Keratinocyte (primary cell): ENCODE measurements at regions not wholly inside any gene's neighbourhood (a gene's known extent, or its start where the extent isn't known, plus 50 kb on each side); places are given as distances from the start of the nearest gene placed in this dataset.

Experiments
- DNase-seq: peaks from one replicate; pipeline ENCODE4 v3.0.0-alpha.2; 2011; ENCODE audit warnings: low read depth, missing footprints, low spot score
- FAIRE-seq: peaks from 2 replicates; lab custom pipeline; 2011; peaks lifted over from hg19 to GRCh38; lab: Jason Lieb, UNC
- H2AFZ ChIP-seq: 2 replicates; pipeline ENCODE4 v1.6.0; 2012; ENCODE audit warnings: low read length, control low read depth, inconsistent platforms; ENCODE audit not compliant: control insufficient read depth
- H3K27ac ChIP-seq: 2 replicates; pipeline ENCODE4 v1.5.1; 2011; ENCODE audit warnings: low read length; ENCODE audit not compliant: control insufficient read depth, insufficient read depth
- H3K27me3 ChIP-seq: 3 replicates; pipeline ENCODE4 v1.6.0; 2011; ENCODE audit warnings: low read length; ENCODE audit not compliant: control insufficient read depth, insufficient read depth; ENCODE audit errors: extremely low read depth
- H3K36me3 ChIP-seq, 2 experiments: 2 replicates in 1 of 2; 3 replicates in 1 of 2; pipeline ENCODE4 v1.5.1; 2011; ENCODE audit warnings: low read length in 2 of 2, mild to moderate bottlenecking in 1 of 2; ENCODE audit not compliant: control insufficient read depth in 2 of 2, insufficient read depth in 2 of 2; ENCODE audit errors: extremely low read depth in 1 of 2
- H3K4me1 ChIP-seq: 3 replicates; pipeline ENCODE4 v1.5.1; 2011; ENCODE audit warnings: low read length; ENCODE audit not compliant: control insufficient read depth, insufficient read depth; ENCODE audit errors: extremely low read depth
- H3K4me2 ChIP-seq: 3 replicates; pipeline ENCODE4 v1.6.0; 2011; ENCODE audit warnings: low read depth, low read length; ENCODE audit not compliant: control insufficient read depth, insufficient read depth; ENCODE audit errors: extremely low read depth
- H3K4me3 ChIP-seq, 3 experiments: fragments of 200-600 bp in 1 of 3; sonication (generic) in 1 of 3; 2 replicates in 2 of 3; 3 replicates in 1 of 3; pipeline ENCODE4 v1.5.1; 2011 to 2016; ENCODE audit warnings: low read length in 3 of 3, mild to moderate bottlenecking in 3 of 3, control low read depth in 2 of 3, inconsistent platforms in 1 of 3, low read depth in 1 of 3, mixed read lengths in 1 of 3, mixed run types in 1 of 3, moderate library complexity in 1 of 3; ENCODE audit not compliant: control insufficient read depth in 2 of 3, insufficient read depth in 2 of 3; ENCODE audit errors: extremely low read depth in 1 of 3
- H3K79me2 ChIP-seq: 2 replicates; pipeline ENCODE4 v1.6.0; 2012; ENCODE audit warnings: low read length; ENCODE audit not compliant: control insufficient read depth, insufficient read depth
- H3K9ac ChIP-seq: 3 replicates; pipeline ENCODE4 v1.6.0; 2011; ENCODE audit warnings: low read length; ENCODE audit not compliant: control insufficient read depth, insufficient read depth; ENCODE audit errors: extremely low read depth
- H3K9me1 ChIP-seq: 3 replicates; pipeline ENCODE4 v1.6.0; 2011; ENCODE audit warnings: low read length; ENCODE audit not compliant: control insufficient read depth, insufficient read depth; ENCODE audit errors: extremely low read depth
- H3K9me3 ChIP-seq: 2 replicates; pipeline ENCODE4 v1.5.1; 2012; ENCODE audit warnings: low read depth, low read length; ENCODE audit not compliant: control insufficient read depth
- H4K20me1 ChIP-seq: 3 replicates; pipeline ENCODE4 v1.6.0; 2011; ENCODE audit warnings: low read length; ENCODE audit not compliant: control insufficient read depth, insufficient read depth; ENCODE audit errors: extremely low read depth
- EZH2 ChIP-seq: IDR thresholded peaks from one replicate; pipeline ENCODE4 v1.6.1; 2012; ENCODE audit warnings: inconsistent platforms, mild to moderate bottlenecking, low read length, moderate library complexity
- dilution Hi-C: fragments of 300-500 bp; cut with MboI; formaldehyde crosslinking; loops from one replicate; pipeline ENCODE4 v1.7.0; 2020; ENCODE audit warnings: low sequenced_read_pairs; ENCODE audit not compliant: extremely low pct_ligation_motif_present
- TF ChIP-seq, protein P1 (sequence below), 3 experiments: IDR thresholded peaks in 1 of 3; conservative IDR thresholded peaks in 1 of 3; optimal IDR thresholded peaks in 1 of 3; 2 replicates in 2 of 3; 3 replicates in 1 of 3; pipeline versions ENCODE3 to v1.5.1; 2011; ENCODE audit warnings: low read length in 3 of 3, mild to moderate bottlenecking in 3 of 3, moderate library complexity in 2 of 3, control low read depth in 1 of 3, inconsistent platforms in 1 of 3; ENCODE audit not compliant: insufficient read depth in 2 of 3; ENCODE audit errors: extremely low read depth in 1 of 3

DNA sequence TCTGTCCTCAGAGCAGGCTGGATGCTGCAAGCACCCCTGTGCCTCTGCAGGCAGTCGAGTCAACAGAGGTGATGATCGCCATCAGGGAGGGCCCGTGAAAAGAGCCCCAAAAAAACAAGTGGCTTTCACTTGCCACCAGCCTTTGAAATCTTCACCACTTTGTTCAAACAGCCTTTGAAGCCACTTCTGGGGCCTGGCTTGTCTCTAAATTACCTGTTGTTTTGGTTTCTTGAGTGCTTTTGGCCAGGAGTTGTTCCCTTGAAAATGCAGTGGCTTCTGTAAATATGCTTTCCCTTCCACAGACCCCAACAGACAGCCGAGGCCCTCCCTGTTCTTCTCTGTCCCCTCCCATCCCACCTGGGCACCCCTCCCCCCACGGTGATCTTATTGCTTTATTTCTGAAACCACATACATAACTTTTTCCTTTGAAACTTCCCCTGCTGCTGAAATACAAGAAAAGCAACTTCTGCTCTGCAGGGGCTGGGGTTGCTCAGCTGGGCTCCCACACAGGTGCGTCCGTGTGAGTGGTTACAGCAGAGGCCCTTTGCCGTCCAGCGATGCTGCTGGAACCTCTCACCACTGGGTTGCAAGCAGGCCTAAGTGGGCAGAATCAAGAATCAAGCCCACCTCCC, 283.8 kb upstream of the SHH start:
- Histone ChIP-seq H3K9me1 (no peaks in the 10 kb centered on the region), H3K4me3 (no peak overlapping the region), H2AFZ (no peak overlapping the region), H4K20me1 (no peaks in the 10 kb centered on the region), H3K9me3 (peaks cover 5% of the 10 kb centered on the region), H3K4me2 (no peak overlapping the region), H3K27me3 (no peaks in the 10 kb centered on the region), H3K36me3 (no peaks in the 10 kb centered on the region), H3K27ac (no peak overlapping the region), H3K9ac (no peak overlapping the region), H3K4me1 (no peaks in the 10 kb centered on the region), H3K79me2 (no peaks in the 10 kb centered on the region)
- FAIRE-seq (no peak), DNase-seq (no peak)
- dilution Hi-C loops = no loop called here
- TF ChIP-seq, protein P1, sequence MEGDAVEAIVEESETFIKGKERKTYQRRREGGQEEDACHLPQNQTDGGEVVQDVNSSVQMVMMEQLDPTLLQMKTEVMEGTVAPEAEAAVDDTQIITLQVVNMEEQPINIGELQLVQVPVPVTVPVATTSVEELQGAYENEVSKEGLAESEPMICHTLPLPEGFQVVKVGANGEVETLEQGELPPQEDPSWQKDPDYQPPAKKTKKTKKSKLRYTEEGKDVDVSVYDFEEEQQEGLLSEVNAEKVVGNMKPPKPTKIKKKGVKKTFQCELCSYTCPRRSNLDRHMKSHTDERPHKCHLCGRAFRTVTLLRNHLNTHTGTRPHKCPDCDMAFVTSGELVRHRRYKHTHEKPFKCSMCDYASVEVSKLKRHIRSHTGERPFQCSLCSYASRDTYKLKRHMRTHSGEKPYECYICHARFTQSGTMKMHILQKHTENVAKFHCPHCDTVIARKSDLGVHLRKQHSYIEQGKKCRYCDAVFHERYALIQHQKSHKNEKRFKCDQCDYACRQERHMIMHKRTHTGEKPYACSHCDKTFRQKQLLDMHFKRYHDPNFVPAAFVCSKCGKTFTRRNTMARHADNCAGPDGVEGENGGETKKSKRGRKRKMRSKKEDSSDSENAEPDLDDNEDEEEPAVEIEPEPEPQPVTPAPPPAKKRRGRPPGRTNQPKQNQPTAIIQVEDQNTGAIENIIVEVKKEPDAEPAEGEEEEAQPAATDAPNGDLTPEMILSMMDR (optimal IDR thresholded peaks at IDR 0.05 in 1 of 3, IDR thresholded peaks at IDR 0.05 in 1 of 3, conservative IDR thresholded peaks at IDR 0.05 in 1 of 3; ENCODE audit: extremely low read depth in 1 of 3, insufficient read depth in 2 of 3, low read length in 3 of 3) = no peak
- no peak for TF ChIP-seq EZH2

DNA sequence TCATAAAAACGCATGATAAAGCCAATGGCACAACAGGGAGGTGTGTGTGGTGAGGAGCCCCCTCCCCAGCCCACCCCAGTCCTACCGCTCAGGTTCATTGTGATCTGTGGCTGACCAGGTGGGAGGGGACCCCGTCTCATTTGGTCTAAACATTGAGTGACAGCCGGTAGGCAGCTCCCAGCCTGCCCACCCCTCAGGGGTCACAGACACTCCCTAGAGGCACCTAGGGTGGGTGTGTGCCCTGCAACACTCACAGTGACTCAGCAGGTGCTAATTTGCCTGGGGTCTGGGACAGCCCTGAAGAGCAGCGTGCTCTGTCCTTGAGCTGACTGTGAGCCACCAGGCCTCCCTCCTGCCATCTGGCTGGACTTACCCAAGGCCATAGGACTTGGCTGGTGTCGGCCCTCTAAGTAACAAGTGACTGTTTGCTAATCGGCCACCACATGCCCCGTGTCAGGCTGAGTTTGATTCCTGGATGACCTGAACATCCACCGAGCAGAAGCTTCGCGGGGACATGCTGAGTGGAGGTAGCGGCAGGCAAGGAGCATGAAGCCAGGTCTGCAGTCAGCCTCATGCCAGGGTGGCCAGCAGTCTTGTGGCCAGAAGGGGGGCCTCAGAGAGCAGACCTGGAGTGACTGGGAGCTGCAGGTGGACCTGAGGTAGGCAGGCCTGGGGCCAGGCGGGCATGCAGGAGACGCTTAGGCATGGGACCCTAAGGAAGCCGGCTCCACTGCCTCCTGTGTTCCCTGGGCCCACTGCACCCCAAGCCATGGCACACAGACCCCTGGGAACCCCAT, 282.3 kb upstream of the SHH start:
- no peaks in the 10 kb centered on the region for H3K27me3 ChIP-seq
- H3K9me3 ChIP-seq = peaks cover 5% of the 10 kb centered on the region
- H4K20me1 ChIP-seq = no peaks in the 10 kb centered on the region
- no peak for FAIRE-seq
- no peak overlapping the region for H3K9ac ChIP-seq
- no peaks in the 10 kb centered on the region for H3K9me1 ChIP-seq
- dilution Hi-C loops = no loop called here
- no peaks in the 10 kb centered on the region for H3K79me2 ChIP-seq
- TF ChIP-seq EZH2 = no peak
- TF ChIP-seq, protein P1 (optimal IDR thresholded peaks at IDR 0.05 in 1 of 3, IDR thresholded peaks at IDR 0.05 in 1 of 3, conservative IDR thresholded peaks at IDR 0.05 in 1 of 3; ENCODE audit: extremely low read depth in 1 of 3, insufficient read depth in 2 of 3, low read length in 3 of 3) = no peak
- no peak overlapping the region for H3K4me2 ChIP-seq
- H3K36me3 ChIP-seq = no peaks in the 10 kb centered on the region
- no peak for DNase-seq
- no peak overlapping the region for H3K27ac ChIP-seq
- H2AFZ ChIP-seq = no peak overlapping the region
- H3K4me3 ChIP-seq = no peak overlapping the region
- H3K4me1 ChIP-seq = no peaks in the 10 kb centered on the region
